NCI-H2196 (cell line): ENCODE measurements at regions not wholly inside any gene's neighbourhood (a gene's known extent, or its start where the extent isn't known, plus 50 kb on each side); places are given as distances from the start of the nearest gene placed in this dataset.

Experiments used
- DNase-seq: peaks from one replicate; lab custom pipeline; 2025; ENCODE audit not compliant: unreplicated experiment; lab: John Stamatoyannopoulos, UW

DNA sequence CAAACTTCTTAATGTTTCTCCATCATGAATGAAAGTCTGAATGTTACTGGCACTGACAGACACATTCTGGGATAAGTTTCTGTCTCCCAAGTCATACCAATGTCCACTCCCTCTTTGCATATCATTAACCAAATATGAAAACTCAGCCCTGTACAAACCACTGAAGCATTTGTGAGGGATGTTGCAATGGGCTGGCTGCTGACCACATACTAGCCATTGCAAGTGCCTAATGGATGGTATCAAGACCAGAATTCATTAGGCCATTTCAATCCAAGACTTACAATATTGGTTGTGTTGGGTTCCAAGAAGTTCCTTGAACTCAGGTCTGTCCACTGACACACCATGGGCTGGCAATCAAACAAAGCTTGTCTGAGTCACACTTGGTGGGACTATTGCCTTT lies 73.8 kb downstream of the CBLN2 start:
- DNase-seq: no peak

DNA sequence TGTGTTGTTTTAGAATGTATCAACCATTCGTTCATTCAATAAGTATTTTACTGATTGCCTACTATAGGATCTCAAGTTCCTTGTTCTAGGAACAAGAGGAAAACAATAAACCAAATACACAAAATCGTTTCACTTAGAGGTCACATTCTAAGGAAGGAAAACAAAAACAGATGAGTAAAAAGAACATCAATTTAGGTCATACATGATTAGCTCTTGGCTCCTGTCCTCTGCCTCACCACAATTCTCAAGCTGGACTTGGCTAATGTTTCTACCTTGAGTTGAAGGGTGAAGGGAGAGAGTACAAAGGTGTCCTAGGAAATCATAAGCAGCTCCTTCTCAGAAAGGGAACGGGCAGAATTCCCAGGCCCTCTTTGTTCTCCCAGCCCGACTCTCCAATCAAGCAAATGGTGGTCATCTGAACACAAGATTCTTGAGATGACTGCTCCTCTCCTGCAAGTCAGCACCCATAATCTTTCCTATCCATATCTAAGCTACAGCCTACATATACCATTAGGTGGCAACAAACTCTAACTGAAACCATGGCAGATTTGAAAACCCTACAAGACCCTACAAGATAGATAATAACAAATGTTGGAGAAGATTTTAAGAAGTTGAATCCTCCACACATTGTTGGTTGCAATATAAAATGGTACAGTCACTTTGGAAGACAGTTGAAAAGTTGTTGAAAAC lies 76.0 kb downstream of the CBLN2 start:
- DNase-seq: no peak

GRCh38 chr18:72460210-72460680 lies 83.9 kb downstream of the CBLN2 start:
- DNase-seq: no peak

- DNase-seq: no peak
Observed at GRCh38 chr18:72458271-72458670, 85.9 kb downstream of the CBLN2 start.

GRCh38 chr18:72456802-72457201 lies 87.3 kb downstream of the CBLN2 start:
- no peak for DNase-seq

DNA sequence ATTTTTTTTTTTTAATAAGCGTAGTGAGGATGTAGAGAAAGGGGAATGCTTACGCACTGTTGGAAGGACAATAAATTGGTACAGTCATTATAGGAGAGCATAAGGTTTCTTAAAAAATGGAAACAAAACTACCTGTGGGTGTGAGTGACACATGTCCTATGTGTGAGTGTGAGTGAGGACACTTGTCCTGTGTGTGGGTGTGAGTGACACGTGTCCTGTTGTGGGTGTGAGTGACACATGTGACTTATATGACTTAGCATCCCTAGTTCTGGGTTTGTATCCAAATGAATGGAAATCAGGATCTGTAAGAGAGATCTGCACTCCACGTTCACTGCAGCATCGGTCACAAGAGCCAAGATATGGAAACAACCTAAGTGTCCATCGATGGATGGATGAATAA lies 91.8 kb downstream of the CBLN2 start:
- DNase-seq: no peak

GRCh38 chr18:72444798-72445155 lies 99.4 kb downstream of the CBLN2 start:
- DNase-seq: no peak

GRCh38 chr18:72444111-72444797 lies 99.9 kb downstream of the CBLN2 start:
- no peak for DNase-seq

- no peak for DNase-seq
Observed at GRCh38 chr18:72436401-72436800, 107.7 kb downstream of the CBLN2 start.

DNA sequence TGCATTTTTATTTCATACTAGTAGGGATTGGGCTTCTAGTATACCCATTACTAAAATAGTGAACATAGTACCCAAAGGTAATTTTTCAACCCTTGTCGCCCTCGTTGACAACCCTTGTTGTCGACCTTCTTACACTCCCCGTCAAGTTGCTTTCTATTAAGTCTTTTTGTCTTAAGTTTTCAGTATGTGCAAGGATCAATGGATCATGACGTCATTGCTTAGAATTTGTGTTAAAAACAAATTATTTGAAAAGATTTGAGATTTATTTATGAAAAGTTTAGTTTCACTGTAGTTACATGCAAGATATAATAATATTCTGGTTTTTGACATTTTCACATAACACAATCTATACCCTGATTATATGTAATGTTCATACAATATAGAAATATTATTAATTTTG lies 110.4 kb downstream of the CBLN2 start:
- no peak for DNase-seq

DNA sequence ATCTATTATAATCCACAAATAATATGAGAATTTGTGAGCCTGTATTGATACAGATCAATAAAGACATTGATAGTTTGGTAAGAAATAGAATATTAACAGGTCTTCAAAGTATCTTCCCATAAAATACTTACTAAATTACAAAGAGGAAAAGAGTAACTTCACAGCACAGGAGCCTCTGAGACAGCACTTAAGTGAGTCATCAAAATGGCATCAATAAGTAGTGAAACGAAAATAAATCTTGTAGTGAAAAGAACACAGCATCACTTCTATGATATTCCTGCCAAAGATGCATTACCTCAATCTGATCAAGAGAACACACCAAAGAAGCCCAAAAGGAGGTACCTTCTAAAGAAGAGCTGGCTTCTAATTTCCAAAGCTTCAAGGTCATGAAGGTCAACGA lies 116.4 kb downstream of the CBLN2 start:
- no peak for DNase-seq

- DNase-seq: no peak
Observed at GRCh38 chr18:72419914-72420313, 124.2 kb downstream of the CBLN2 start.

DNA sequence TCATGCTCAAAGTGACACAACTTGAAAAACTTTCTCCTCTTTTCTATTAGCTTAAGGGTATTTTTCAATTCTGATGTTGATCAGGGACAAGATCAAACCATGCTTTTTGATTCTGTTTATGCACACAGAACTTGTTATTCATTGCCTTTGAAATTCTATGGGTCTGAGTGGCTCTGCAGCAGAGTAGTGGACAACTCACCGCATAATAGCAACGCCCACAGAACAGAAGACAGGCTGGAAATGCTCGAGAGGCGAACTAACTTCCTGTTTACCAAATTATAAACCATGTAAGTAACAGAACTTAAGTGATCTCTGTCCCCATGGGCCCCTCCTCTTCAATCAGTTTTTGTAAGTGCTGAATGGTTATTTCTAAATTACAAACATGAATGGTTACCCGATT lies 131.2 kb downstream of the CBLN2 start:
- no peak for DNase-seq

GRCh38 chr18:72411261-72411660 lies 132.9 kb downstream of the CBLN2 start:
- DNase-seq: no peak

- DNase-seq: no peak
Observed at GRCh38 chr18:72410399-72410798, 133.7 kb downstream of the CBLN2 start.

DNA sequence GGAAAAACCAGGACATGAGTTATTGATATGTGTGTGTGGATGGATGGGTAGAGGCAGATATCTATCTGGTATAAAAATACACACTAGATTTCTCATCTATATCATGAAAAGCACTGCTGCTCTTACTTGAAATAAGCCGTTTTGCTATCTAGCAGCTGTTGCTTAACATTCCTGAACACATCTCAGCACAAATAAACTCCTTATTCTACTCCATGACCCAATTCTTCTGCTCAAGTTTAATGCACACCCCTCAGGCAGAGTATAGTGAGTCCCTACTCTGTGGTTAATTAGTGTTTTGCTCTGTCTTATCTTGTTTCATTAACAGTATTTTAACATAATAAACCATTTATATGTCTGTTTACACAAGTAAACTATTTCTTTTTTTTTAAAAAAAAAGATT lies 134.2 kb downstream of the CBLN2 start:
- DNase-seq: no peak

GRCh38 chr18:72407048-72407447 lies 137.1 kb downstream of the CBLN2 start:
- no peak for DNase-seq

GRCh38 chr18:72391951-72392350 lies 152.2 kb downstream of the CBLN2 start:
- no peak for DNase-seq

DNA sequence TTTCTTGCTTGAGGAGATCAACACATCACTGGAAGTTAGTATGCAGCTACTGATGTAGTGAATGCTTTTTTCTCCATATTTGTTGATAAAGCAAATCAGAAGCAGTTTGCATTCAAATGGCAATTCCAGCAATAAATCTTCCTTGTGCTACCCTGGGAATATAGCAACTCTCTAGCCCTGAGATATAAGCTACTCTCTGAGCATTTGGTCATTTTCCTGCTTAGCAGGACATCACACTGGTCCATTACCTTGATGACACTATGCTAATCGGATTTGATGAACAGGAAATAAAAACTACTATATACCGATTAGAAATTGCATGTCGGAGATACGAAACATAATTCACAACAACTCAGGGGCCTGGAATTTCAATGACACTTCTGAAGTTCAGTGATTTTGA lies 152.7 kb downstream of the CBLN2 start:
- DNase-seq: no peak

DNA sequence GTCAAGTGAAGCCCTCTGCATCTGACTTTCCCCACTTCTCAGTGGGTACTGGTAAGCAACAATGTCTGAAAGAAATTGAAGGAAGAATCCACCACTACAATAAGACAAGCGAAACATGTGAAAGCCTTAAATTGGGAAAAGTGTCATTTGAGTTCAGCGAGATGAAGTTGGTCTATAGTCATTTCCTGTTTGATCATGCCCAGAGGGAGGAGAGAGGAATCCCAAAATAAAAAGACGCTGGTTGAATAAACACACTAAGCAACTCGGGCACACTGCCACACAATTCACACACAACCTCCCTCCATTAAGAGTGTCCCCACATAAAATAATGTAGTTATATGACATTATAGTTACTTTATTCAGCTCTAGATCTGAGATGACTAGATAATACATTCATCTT lies 166.1 kb downstream of the CBLN2 start:
- no peak for DNase-seq

DNA sequence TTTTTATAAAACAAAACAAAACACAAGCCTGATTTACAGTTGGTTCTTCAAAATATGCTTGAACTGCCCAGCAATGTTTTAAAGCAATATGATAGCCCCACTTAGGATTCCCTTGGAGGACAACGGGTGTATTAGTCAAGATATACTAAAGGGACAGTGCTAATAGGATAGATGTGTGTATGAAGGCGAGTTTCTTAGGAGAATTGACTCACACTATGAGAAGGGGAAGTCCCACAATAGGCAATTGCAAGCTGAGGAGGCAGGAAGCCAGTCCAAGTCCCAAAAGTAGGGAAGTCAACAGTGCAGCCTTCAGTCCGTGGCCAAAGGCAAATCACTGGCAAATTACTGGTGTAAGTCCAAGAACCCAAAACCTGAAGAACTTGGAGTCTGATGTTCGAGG lies 167.9 kb downstream of the CBLN2 start:
- DNase-seq: no peak

- no peak for DNase-seq
Observed at GRCh38 chr18:72375618-72376017, 168.5 kb downstream of the CBLN2 start.

DNA sequence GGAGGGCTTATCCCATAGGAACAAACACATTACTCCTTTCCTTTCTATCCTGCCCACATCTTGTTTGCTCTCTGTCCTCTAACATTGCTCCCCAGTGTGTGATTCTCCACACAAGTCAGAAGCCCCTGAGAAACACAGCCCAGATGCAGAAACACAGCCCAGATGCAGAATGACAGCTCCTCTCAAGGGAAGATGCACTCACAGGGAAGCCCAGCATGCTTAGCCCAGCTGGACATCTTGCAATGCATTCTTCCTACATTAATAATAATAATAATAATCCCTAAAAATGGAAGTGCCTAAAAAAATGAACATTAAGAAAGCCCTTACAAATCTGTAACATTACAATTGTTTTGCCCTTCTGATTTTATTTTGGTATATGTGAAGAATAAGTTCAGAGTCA lies 172.1 kb downstream of the CBLN2 start:
- no peak for DNase-seq
